ENCODE measurements at regions not wholly inside any gene's neighbourhood (a gene's known extent, or its start where the extent isn't known, plus 50 kb on each side); places are given as distances from the start of the nearest gene placed in this dataset.

DNA sequence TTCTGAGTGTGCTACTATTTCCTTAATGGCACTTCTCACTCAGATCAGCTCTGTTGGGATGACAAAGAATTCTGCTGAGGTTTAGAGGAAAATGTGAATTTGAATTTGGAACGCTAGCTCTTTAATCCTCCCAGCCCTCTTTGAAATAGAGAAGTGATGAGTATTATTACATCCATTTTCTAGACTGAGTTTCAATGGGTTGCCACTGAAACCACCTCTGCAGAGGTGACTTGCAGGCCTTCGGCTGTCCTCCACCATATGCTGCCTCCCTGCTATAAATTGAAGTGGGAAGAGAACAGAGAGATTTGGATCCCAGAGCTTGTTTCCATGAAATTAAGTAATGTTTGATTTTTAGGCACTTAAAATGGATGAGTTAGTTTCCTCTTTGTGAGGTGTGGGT lies 363.2 kb upstream of the SNX7 start:
- TF ChIP-seq, protein P1, sequence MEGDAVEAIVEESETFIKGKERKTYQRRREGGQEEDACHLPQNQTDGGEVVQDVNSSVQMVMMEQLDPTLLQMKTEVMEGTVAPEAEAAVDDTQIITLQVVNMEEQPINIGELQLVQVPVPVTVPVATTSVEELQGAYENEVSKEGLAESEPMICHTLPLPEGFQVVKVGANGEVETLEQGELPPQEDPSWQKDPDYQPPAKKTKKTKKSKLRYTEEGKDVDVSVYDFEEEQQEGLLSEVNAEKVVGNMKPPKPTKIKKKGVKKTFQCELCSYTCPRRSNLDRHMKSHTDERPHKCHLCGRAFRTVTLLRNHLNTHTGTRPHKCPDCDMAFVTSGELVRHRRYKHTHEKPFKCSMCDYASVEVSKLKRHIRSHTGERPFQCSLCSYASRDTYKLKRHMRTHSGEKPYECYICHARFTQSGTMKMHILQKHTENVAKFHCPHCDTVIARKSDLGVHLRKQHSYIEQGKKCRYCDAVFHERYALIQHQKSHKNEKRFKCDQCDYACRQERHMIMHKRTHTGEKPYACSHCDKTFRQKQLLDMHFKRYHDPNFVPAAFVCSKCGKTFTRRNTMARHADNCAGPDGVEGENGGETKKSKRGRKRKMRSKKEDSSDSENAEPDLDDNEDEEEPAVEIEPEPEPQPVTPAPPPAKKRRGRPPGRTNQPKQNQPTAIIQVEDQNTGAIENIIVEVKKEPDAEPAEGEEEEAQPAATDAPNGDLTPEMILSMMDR (conservative IDR thresholded peaks at IDR 0.05; ENCODE audit: low read depth, low read length), result no peak
- no peak for TF ChIP-seq EZH2 (IDR thresholded peaks at IDR 0.05; ENCODE audit: borderline replicate concordance, low read depth, low read length, poor library complexity, severe bottlenecking)

Measured in A673 (cell line).